ENCODE measurements at regions not wholly inside any gene's neighbourhood (a gene's known extent, or its start where the extent isn't known, plus 50 kb on each side); places are given as distances from the start of the nearest gene placed in this dataset.

DNA sequence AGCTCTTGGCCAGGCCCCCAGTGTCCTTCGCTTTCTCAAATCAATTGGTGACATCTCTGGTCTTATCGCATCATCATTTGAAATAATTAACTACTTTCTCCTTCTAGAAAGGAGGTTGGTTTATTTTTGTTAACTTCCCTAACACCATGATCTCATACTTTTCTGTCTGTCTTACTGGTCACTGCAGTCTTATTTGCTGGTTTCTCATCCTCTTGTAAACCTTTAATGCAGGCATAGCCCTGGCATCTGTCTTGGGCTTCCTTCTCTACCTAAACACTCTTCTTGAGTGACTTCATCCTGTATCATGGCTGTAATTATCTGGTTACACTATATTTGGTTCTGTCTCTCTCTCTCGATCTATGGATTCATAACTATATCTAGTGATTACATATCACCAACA is 152.8 kb downstream of the CYSLTR2 start:
- TF ChIP-seq, protein P1, sequence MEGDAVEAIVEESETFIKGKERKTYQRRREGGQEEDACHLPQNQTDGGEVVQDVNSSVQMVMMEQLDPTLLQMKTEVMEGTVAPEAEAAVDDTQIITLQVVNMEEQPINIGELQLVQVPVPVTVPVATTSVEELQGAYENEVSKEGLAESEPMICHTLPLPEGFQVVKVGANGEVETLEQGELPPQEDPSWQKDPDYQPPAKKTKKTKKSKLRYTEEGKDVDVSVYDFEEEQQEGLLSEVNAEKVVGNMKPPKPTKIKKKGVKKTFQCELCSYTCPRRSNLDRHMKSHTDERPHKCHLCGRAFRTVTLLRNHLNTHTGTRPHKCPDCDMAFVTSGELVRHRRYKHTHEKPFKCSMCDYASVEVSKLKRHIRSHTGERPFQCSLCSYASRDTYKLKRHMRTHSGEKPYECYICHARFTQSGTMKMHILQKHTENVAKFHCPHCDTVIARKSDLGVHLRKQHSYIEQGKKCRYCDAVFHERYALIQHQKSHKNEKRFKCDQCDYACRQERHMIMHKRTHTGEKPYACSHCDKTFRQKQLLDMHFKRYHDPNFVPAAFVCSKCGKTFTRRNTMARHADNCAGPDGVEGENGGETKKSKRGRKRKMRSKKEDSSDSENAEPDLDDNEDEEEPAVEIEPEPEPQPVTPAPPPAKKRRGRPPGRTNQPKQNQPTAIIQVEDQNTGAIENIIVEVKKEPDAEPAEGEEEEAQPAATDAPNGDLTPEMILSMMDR (IDR thresholded peaks at IDR 0.05) = no peak
- TF ChIP-seq EP300 (IDR thresholded peaks at IDR 0.05) = no peak
- TF ChIP-seq POLR2A (IDR thresholded peaks at IDR 0.05) = no peak

All from ovary (tissue), 3 donors.